SIG-M5 treated with dmso at 0.1 percent for 504 hours (cell line): ENCODE measurements at regions not wholly inside any gene's neighbourhood (a gene's known extent, or its start where the extent isn't known, plus 50 kb on each side); places are given as distances from the start of the nearest gene placed in this dataset.

Source experiments
- DNase-seq: peaks from one replicate; lab custom pipeline; 2025; ENCODE audit not compliant: unreplicated experiment; lab: John Stamatoyannopoulos, UW

GRCh38 chr1:67559222-67559700 lies 125.7 kb upstream of the GADD45A start:
- no peak for DNase-seq

- peak; percentile 2 for DNase-seq
These were observed 124.3 kb upstream of the GADD45A start for GRCh38 chr1:67560580-67561255.

- peak; percentile 44 for DNase-seq
These were observed 123.3 kb upstream of the GADD45A start for GRCh38 chr1:67561704-67562113.

GRCh38 chr1:67563684-67564083 lies 121.3 kb upstream of the GADD45A start:
- DNase-seq: no peak

- no peak for DNase-seq
These were observed 120.8 kb upstream of the GADD45A start for GRCh38 chr1:67564193-67564592.

- DNase-seq: no peak
These were observed 118.1 kb upstream of the GADD45A start for GRCh38 chr1:67566803-67567377.

- no peak for DNase-seq
These were observed 114.4 kb upstream of the GADD45A start for GRCh38 chr1:67570486-67571143.

- DNase-seq: no peak
These were observed 113.6 kb upstream of the GADD45A start for GRCh38 chr1:67571406-67571805.

GRCh38 chr1:67571901-67572593 lies 113.0 kb upstream of the GADD45A start:
- DNase-seq: no peak

- no peak for DNase-seq
These were observed 112.3 kb upstream of the GADD45A start for GRCh38 chr1:67572594-67573221.

GRCh38 chr1:67573311-67573872 lies 111.6 kb upstream of the GADD45A start:
- DNase-seq: no peak

- DNase-seq: no peak
These were observed 110.8 kb upstream of the GADD45A start for GRCh38 chr1:67574221-67574620.

- DNase-seq: no peak
These were observed 109.1 kb upstream of the GADD45A start for GRCh38 chr1:67575861-67576260.

- DNase-seq: no peak
These were observed 108.5 kb upstream of the GADD45A start for GRCh38 chr1:67576474-67576873.

GRCh38 chr1:67577646-67578045 lies 107.4 kb upstream of the GADD45A start:
- DNase-seq: no peak

GRCh38 chr1:67578397-67579020 lies 106.5 kb upstream of the GADD45A start:
- DNase-seq: no peak

- DNase-seq: no peak
These were observed 105.2 kb upstream of the GADD45A start for GRCh38 chr1:67579623-67580394.

GRCh38 chr1:67580691-67581403 lies 104.2 kb upstream of the GADD45A start:
- no peak for DNase-seq
